ENCODE measurements at regions not wholly inside any gene's neighbourhood (a gene's known extent, or its start where the extent isn't known, plus 50 kb on each side); places are given as distances from the start of the nearest gene placed in this dataset.
"Not testable (repeated sequence)": the region's sequence is repeated elsewhere in the genome, so short reads cannot be mapped to it uniquely, and the experiment has no call there.

- Histone ChIP-seq H3K27ac (ENCODE audit: low read depth in 1 of 3, low read length in 2 of 3) (no peak overlapping the region), H3K9me3 (ENCODE audit: control insufficient read depth in 2 of 2, insufficient read depth in 1 of 2, low read depth in 1 of 2, low read length in 1 of 2) (no peaks in the 10 kb centered on the region), H3K36me3 (ENCODE audit: control insufficient read depth in 3 of 3, insufficient read depth in 2 of 3, low read depth in 1 of 3, low read length in 3 of 3) (no peaks in the 10 kb centered on the region), H3K27me3 (ENCODE audit: control insufficient read depth in 3 of 3, insufficient read depth in 3 of 3, low read length in 3 of 3) (no peaks in the 10 kb centered on the region), H3K4me3 (ENCODE audit: low read depth in 1 of 3, low read length in 3 of 3) (no peak overlapping the region), H3K4me1 (ENCODE audit: control insufficient read depth in 3 of 3, insufficient read depth in 2 of 3, low read depth in 1 of 3, low read length in 2 of 3) (no peaks in the 10 kb centered on the region)
- no peak for DNase-seq
- FAIRE-seq: no peak
Measured at GRCh38 chr4:164350061-164350460, 403.9 kb upstream of the SMIM31 start.

- DNase-seq; H3K36me3 ChIP-seq (ENCODE audit: control insufficient read depth in 3 of 3, insufficient read depth in 2 of 3, low read depth in 1 of 3, low read length in 3 of 3); H3K27me3 ChIP-seq (ENCODE audit: control insufficient read depth in 3 of 3, insufficient read depth in 3 of 3, low read length in 3 of 3); H3K9me3 ChIP-seq (ENCODE audit: control insufficient read depth in 2 of 2, insufficient read depth in 1 of 2, low read depth in 1 of 2, low read length in 1 of 2); H3K4me1 ChIP-seq (ENCODE audit: control insufficient read depth in 3 of 3, insufficient read depth in 2 of 3, low read depth in 1 of 3, low read length in 2 of 3); H3K4me3 ChIP-seq (ENCODE audit: low read depth in 1 of 3, low read length in 3 of 3); FAIRE-seq; H3K27ac ChIP-seq (ENCODE audit: low read depth in 1 of 3, low read length in 2 of 3): not testable (repeated sequence)
- WGBS, 3 donors: 95 to 99% (median 97%) methylated on average over 16 to 24 of the region's 24 CpGs
Measured at GRCh38 chr4:164350716-164351115, 403.2 kb upstream of the SMIM31 start.

GRCh38 chr4:164357957-164358356 lies 396.0 kb upstream of the SMIM31 start:
- Histone ChIP-seq H3K4me3 (ENCODE audit: low read depth in 1 of 3, low read length in 3 of 3) (no peak overlapping the region), H3K27me3 (ENCODE audit: control insufficient read depth in 3 of 3, insufficient read depth in 3 of 3, low read length in 3 of 3) (no peaks in the 10 kb centered on the region), H3K9me3 (ENCODE audit: control insufficient read depth in 2 of 2, insufficient read depth in 1 of 2, low read depth in 1 of 2, low read length in 1 of 2) (no peaks in the 10 kb centered on the region), H3K27ac (ENCODE audit: low read depth in 1 of 3, low read length in 2 of 3) (no peak overlapping the region), H3K4me1 (ENCODE audit: control insufficient read depth in 3 of 3, insufficient read depth in 2 of 3, low read depth in 1 of 3, low read length in 2 of 3) (no peaks in the 10 kb centered on the region), H3K36me3 (ENCODE audit: control insufficient read depth in 3 of 3, insufficient read depth in 2 of 3, low read depth in 1 of 3, low read length in 3 of 3) (no peaks in the 10 kb centered on the region)
- DNase-seq: no peak
- 28 to 46% (median 36%) methylated on average over 2 of the region's 2 CpGs for WGBS, 3 donors
- no peak for FAIRE-seq

- Histone ChIP-seq H3K9me3 (ENCODE audit: control insufficient read depth in 2 of 2, insufficient read depth in 1 of 2, low read depth in 1 of 2, low read length in 1 of 2) (no peaks in the 10 kb centered on the region), H3K27ac (ENCODE audit: low read depth in 1 of 3, low read length in 2 of 3) (no peak overlapping the region), H3K4me3 (ENCODE audit: low read depth in 1 of 3, low read length in 3 of 3) (no peak overlapping the region), H3K36me3 (ENCODE audit: control insufficient read depth in 3 of 3, insufficient read depth in 2 of 3, low read depth in 1 of 3, low read length in 3 of 3) (no peaks in the 10 kb centered on the region), H3K4me1 (ENCODE audit: control insufficient read depth in 3 of 3, insufficient read depth in 2 of 3, low read depth in 1 of 3, low read length in 2 of 3) (no peaks in the 10 kb centered on the region), H3K27me3 (ENCODE audit: control insufficient read depth in 3 of 3, insufficient read depth in 3 of 3, low read length in 3 of 3) (no peaks in the 10 kb centered on the region)
- 71 to 95% (median 81%) methylated on average over 1 of the region's 1 CpG for WGBS, 3 donors
- FAIRE-seq (no peak), DNase-seq (no peak)
Measured at GRCh38 chr4:164358400-164358799, 395.5 kb upstream of the SMIM31 start.

- Histone ChIP-seq H3K27me3 (ENCODE audit: control insufficient read depth in 3 of 3, insufficient read depth in 3 of 3, low read length in 3 of 3) (no peaks in the 10 kb centered on the region), H3K27ac (ENCODE audit: low read depth in 1 of 3, low read length in 2 of 3) (no peak overlapping the region), H3K36me3 (ENCODE audit: control insufficient read depth in 3 of 3, insufficient read depth in 2 of 3, low read depth in 1 of 3, low read length in 3 of 3) (no peaks in the 10 kb centered on the region), H3K4me1 (ENCODE audit: control insufficient read depth in 3 of 3, insufficient read depth in 2 of 3, low read depth in 1 of 3, low read length in 2 of 3) (no peaks in the 10 kb centered on the region), H3K9me3 (ENCODE audit: control insufficient read depth in 2 of 2, insufficient read depth in 1 of 2, low read depth in 1 of 2, low read length in 1 of 2) (no peaks in the 10 kb centered on the region), H3K4me3 (ENCODE audit: low read depth in 1 of 3, low read length in 3 of 3) (no peak overlapping the region)
- FAIRE-seq (no peak), DNase-seq (no peak)
- 60 to 82% (median 64%) methylated on average over 6 of the region's 6 CpGs for WGBS, 3 donors
Measured at GRCh38 chr4:164359881-164360280, 394.1 kb upstream of the SMIM31 start.

GRCh38 chr4:164368894-164369293 lies 385.0 kb upstream of the SMIM31 start:
- no peak for DNase-seq
- no peaks in the 10 kb centered on the region for H3K27me3 ChIP-seq (ENCODE audit: control insufficient read depth in 3 of 3, insufficient read depth in 3 of 3, low read length in 3 of 3)
- no peaks in the 10 kb centered on the region for H3K4me1 ChIP-seq (ENCODE audit: control insufficient read depth in 3 of 3, insufficient read depth in 2 of 3, low read depth in 1 of 3, low read length in 2 of 3)
- H3K4me3 ChIP-seq (ENCODE audit: low read depth in 1 of 3, low read length in 3 of 3): no peak overlapping the region
- no peaks in the 10 kb centered on the region for H3K36me3 ChIP-seq (ENCODE audit: control insufficient read depth in 3 of 3, insufficient read depth in 2 of 3, low read depth in 1 of 3, low read length in 3 of 3)
- FAIRE-seq: no peak
- WGBS, 3 donors: 62 to 75% (median 70%) methylated on average over 6 of the region's 6 CpGs
- no peaks in the 10 kb centered on the region for H3K9me3 ChIP-seq (ENCODE audit: control insufficient read depth in 2 of 2, insufficient read depth in 1 of 2, low read depth in 1 of 2, low read length in 1 of 2)
- H3K27ac ChIP-seq (ENCODE audit: low read depth in 1 of 3, low read length in 2 of 3): no peak overlapping the region

GRCh38 chr4:164373021-164373420 lies 380.9 kb upstream of the SMIM31 start:
- Histone ChIP-seq H3K4me3 (ENCODE audit: low read depth in 1 of 3, low read length in 3 of 3) (no peak overlapping the region), H3K4me1 (ENCODE audit: control insufficient read depth in 3 of 3, insufficient read depth in 2 of 3, low read depth in 1 of 3, low read length in 2 of 3) (no peaks in the 10 kb centered on the region), H3K27me3 (ENCODE audit: control insufficient read depth in 3 of 3, insufficient read depth in 3 of 3, low read length in 3 of 3) (no peaks in the 10 kb centered on the region), H3K27ac (ENCODE audit: low read depth in 1 of 3, low read length in 2 of 3) (no peak overlapping the region), H3K36me3 (ENCODE audit: control insufficient read depth in 3 of 3, insufficient read depth in 2 of 3, low read depth in 1 of 3, low read length in 3 of 3) (no peaks in the 10 kb centered on the region), H3K9me3 (ENCODE audit: control insufficient read depth in 2 of 2, insufficient read depth in 1 of 2, low read depth in 1 of 2, low read length in 1 of 2) (no peaks in the 10 kb centered on the region)
- no peak for FAIRE-seq
- 27 to 68% (median 46%) methylated on average over 1 of the region's 1 CpG for WGBS, 3 donors
- no peak for DNase-seq

- H3K27ac ChIP-seq (ENCODE audit: low read depth in 1 of 3, low read length in 2 of 3): no peak overlapping the region
- no peak for FAIRE-seq
- WGBS, 3 donors: 73 to 79% (median 75%) methylated on average over 4 of the region's 4 CpGs
- no peaks in the 10 kb centered on the region for H3K36me3 ChIP-seq (ENCODE audit: control insufficient read depth in 3 of 3, insufficient read depth in 2 of 3, low read depth in 1 of 3, low read length in 3 of 3)
- no peak overlapping the region for H3K4me3 ChIP-seq (ENCODE audit: low read depth in 1 of 3, low read length in 3 of 3)
- H3K4me1 ChIP-seq (ENCODE audit: control insufficient read depth in 3 of 3, insufficient read depth in 2 of 3, low read depth in 1 of 3, low read length in 2 of 3): no peaks in the 10 kb centered on the region
- no peaks in the 10 kb centered on the region for H3K9me3 ChIP-seq (ENCODE audit: control insufficient read depth in 2 of 2, insufficient read depth in 1 of 2, low read depth in 1 of 2, low read length in 1 of 2)
- no peak for DNase-seq
- no peaks in the 10 kb centered on the region for H3K27me3 ChIP-seq (ENCODE audit: control insufficient read depth in 3 of 3, insufficient read depth in 3 of 3, low read length in 3 of 3)
Measured at GRCh38 chr4:164377277-164377676, 376.7 kb upstream of the SMIM31 start.

- H3K4me1 ChIP-seq (ENCODE audit: control insufficient read depth in 3 of 3, insufficient read depth in 2 of 3, low read depth in 1 of 3, low read length in 2 of 3): no peaks in the 10 kb centered on the region
- H3K4me3 ChIP-seq (ENCODE audit: low read depth in 1 of 3, low read length in 3 of 3): no peak overlapping the region
- H3K27ac ChIP-seq (ENCODE audit: low read depth in 1 of 3, low read length in 2 of 3): no peak overlapping the region
- FAIRE-seq: no peak
- WGBS, 3 donors: 70 to 88% (median 75%) methylated on average over 5 of the region's 5 CpGs
- H3K9me3 ChIP-seq (ENCODE audit: control insufficient read depth in 2 of 2, insufficient read depth in 1 of 2, low read depth in 1 of 2, low read length in 1 of 2): no peaks in the 10 kb centered on the region
- no peaks in the 10 kb centered on the region for H3K36me3 ChIP-seq (ENCODE audit: control insufficient read depth in 3 of 3, insufficient read depth in 2 of 3, low read depth in 1 of 3, low read length in 3 of 3)
- no peak for DNase-seq
- H3K27me3 ChIP-seq (ENCODE audit: control insufficient read depth in 3 of 3, insufficient read depth in 3 of 3, low read length in 3 of 3): peaks cover 0 to 9% (median 7%) of the 10 kb centered on the region in 3 donors
Measured at GRCh38 chr4:164378361-164378760, 375.6 kb upstream of the SMIM31 start.

Measured in small intestine (tissue), 7 donors.